ELF-1 (cell line): ENCODE measurements at regions not wholly inside any gene's neighbourhood (a gene's known extent, or its start where the extent isn't known, plus 50 kb on each side); places are given as distances from the start of the nearest gene placed in this dataset.

ENCODE experiments used
- DNase-seq: peaks from one replicate; pipeline ENCODE4 v3.0.0-alpha.2; 2016; ENCODE audit warnings: low read depth, low spot score

DNA sequence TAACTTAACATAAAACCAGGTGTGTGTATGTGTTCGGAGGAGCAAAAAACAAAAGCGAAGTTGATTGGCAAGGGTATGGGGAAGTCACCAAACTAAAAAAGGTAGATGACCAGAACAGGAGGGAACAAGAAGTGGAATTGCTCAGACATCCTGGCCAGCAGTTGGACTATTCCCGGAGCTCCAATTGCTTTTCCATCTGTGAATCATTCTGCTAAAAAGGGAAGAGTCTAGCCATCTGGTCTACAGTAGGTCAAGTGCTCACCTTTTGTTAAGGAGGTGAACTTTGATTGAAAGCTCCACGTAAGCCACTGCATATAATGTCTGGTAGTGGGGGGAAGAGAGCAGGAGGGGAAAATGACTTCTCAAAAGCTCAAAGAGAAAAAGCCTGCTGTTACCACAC lies 50.0 kb upstream of the BET1 start:
- DNase-seq: no peak

- DNase-seq: no peak
Observed at GRCh38 chr7:94055963-94056362, 51.8 kb upstream of the BET1 start.

- peak; percentile 30 for DNase-seq
Observed at GRCh38 chr7:94056796-94057207, 52.6 kb upstream of the BET1 start.

- no peak for DNase-seq
Observed at GRCh38 chr7:94057955-94058354, 53.8 kb upstream of the BET1 start.

- DNase-seq: no peak
Observed at GRCh38 chr7:94059746-94060145, 55.6 kb upstream of the BET1 start.

DNA sequence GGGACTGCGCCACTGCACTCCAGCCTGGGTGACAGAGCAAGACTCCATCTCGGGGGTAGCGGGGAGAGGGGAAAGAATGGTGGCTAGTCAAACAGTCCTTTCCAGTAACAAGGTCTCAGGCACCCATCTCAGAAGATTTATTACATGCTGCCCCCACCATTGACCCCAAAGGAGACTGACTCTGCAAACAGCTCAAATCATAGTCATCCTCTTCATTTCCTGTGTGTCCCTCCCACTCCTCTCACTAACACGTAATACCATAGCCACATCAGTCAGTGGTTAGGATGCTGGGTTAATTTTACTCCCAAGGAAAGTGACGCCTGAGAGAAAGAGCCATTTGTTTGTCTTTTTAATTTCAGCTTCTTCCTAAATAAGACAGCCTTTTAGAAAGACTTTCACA lies 56.6 kb upstream of the BET1 start:
- no peak for DNase-seq

- DNase-seq: no peak
Observed at GRCh38 chr7:94061326-94061725, 57.2 kb upstream of the BET1 start.

- no peak for DNase-seq
Observed at GRCh38 chr7:94062372-94062771, 58.2 kb upstream of the BET1 start.

- peak; percentile 4 for DNase-seq
Observed at GRCh38 chr7:94064541-94065191, 60.5 kb upstream of the BET1 start.

- DNase-seq: no peak
Observed at GRCh38 chr7:94067047-94067446, 62.9 kb upstream of the BET1 start.

GRCh38 chr7:94067506-94067905 lies 63.4 kb upstream of the BET1 start:
- no peak for DNase-seq

- DNase-seq: no peak
Observed at GRCh38 chr7:94069162-94069739, 65.1 kb upstream of the BET1 start.

DNA sequence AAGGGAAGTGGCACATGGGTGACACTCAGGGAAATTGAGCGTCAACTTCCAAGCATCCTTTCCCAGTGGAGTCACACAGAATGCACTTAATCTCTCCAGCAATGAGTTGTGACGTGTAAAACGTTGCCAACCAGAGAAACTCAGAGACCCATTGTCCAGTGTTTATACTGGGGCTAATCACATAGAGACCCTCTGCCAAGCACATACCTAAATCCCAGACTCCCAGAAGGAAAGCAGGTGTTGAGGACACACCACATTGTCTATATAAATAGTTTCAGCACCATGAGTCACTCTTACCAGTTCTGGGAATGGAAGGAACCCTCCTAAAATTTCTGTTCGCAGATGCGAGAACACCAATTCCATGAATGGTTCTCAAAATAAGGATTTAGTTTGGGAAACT lies 76.4 kb upstream of the BET1 start:
- DNase-seq: no peak

- no peak for DNase-seq
Observed at GRCh38 chr7:94082126-94082525, 78.0 kb upstream of the BET1 start.

- peak; percentile 48 for DNase-seq
Observed at GRCh38 chr7:94087664-94088352, 83.7 kb upstream of the BET1 start.

GRCh38 chr7:94088560-94088959 lies 84.4 kb upstream of the BET1 start:
- no peak for DNase-seq

- DNase-seq: peak; percentile 51
Observed at GRCh38 chr7:94089806-94090205, 85.7 kb upstream of the BET1 start.

DNA sequence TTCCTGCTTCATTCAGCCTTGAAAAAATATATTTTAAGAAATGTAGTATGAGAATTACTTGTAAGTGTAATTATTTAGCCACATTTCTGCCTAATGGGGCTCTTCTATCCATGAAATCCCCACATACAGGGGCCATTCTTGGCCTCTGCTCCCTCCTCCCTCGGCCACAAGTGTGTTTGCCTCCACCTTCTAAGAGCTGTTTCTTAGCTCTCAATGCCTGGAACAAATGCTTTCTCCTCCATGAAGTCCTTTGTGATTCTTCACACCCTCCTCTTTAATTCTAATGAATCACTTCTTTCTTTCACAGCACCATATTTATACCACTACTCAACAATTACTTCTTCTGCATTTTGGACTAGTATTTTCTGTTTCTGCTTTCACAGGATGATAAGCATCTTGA lies 88.8 kb upstream of the BET1 start:
- no peak for DNase-seq

GRCh38 chr7:94094298-94094697 lies 90.1 kb upstream of the BET1 start:
- DNase-seq: no peak

DNA sequence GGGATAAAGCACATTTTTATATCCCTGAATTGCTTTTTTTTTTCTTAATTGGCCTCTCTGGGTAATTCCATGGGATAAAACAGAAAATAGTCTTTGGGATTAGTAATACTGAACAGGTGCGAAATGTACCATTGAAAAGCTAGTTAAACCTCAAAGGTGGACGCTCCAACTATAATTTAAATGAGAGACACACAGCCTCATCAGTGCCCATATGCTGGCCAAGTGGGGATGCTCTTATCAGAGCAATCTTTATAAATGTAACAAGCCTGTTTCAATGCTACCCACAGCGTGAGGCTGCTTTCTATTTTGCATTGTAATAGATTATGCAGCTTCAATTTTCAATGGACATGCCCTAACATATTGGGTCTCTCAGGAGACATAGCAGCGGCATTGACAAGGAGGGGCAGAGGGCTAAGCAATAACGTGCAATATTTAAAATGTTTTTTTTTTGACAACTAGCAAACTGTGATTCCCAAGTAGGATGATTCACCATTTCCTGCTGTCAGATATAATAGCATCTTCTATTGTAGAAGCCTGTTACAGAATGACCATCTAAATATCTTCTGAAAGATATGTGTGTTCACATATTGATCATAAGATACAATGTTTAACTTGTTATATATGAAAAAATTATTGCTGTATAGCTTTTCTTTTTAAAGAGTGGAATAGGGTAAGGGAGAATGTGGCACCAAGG lies 91.3 kb upstream of the BET1 start:
- no peak for DNase-seq

- DNase-seq: no peak
Observed at GRCh38 chr7:94099679-94100078, 95.5 kb upstream of the BET1 start.

GRCh38 chr7:94100723-94101345 lies 96.7 kb upstream of the BET1 start:
- no peak for DNase-seq
